Mesendoderm (in vitro differentiated cells): ENCODE measurements at regions not wholly inside any gene's neighbourhood (a gene's known extent, or its start where the extent isn't known, plus 50 kb on each side); places are given as distances from the start of the nearest gene placed in this dataset.

Experiments used
- DNase-seq: peaks from one replicate; pipeline ENCODE4 v3.0.0; 2013
- H2AK5ac ChIP-seq: 2 replicates; pipeline ENCODE4 v1.6.1; 2013; ENCODE audit warnings: low read length, inconsistent platforms
- H2BK120ac ChIP-seq: 2 replicates; pipeline ENCODE4 v1.6.1; 2013; ENCODE audit warnings: low read depth, mild to moderate bottlenecking, low read length, moderate library complexity, mixed read lengths
- H2BK15ac ChIP-seq: replicated peaks from 2 replicates; pipeline ENCODE4 v1.6.1; 2013; ENCODE audit warnings: low read depth, mild to moderate bottlenecking, moderate library complexity
- H2BK5ac ChIP-seq: 2 replicates; pipeline ENCODE4 v1.6.1; 2013; ENCODE audit warnings: low read length, inconsistent platforms
- H3K18ac ChIP-seq: 2 replicates; pipeline ENCODE4 v1.6.1; 2013; ENCODE audit warnings: mild to moderate bottlenecking, low read length, mixed read lengths
- H3K23ac ChIP-seq: one replicate; pipeline ENCODE4 v1.6.1; 2013; ENCODE audit warnings: low read length
- H3K27ac ChIP-seq: 2 replicates; pipeline ENCODE4 v1.5.1; 2013; ENCODE audit warnings: low read depth, mild to moderate bottlenecking, inconsistent platforms, low read length, moderate library complexity
- H3K27me3 ChIP-seq: 2 replicates; pipeline ENCODE4 v1.6.1; 2013; ENCODE audit warnings: low read length, control low read depth, mild to moderate bottlenecking, inconsistent platforms; ENCODE audit not compliant: insufficient read depth, poor library complexity
- H3K36me3 ChIP-seq: 2 replicates; pipeline ENCODE4 v1.6.1; 2013; ENCODE audit warnings: low read length, inconsistent platforms; ENCODE audit not compliant: control insufficient read depth, insufficient read depth
- H3K4ac ChIP-seq: one replicate; pipeline ENCODE4 v1.6.1; 2013; ENCODE audit warnings: low read depth, mild to moderate bottlenecking, low read length, moderate library complexity
- H3K4me1 ChIP-seq: 2 replicates; pipeline ENCODE4 v1.6.1; 2013; ENCODE audit warnings: low read depth, low read length, inconsistent platforms; ENCODE audit not compliant: control insufficient read depth
- H3K4me2 ChIP-seq: 2 replicates; pipeline ENCODE4 v1.6.1; 2013; ENCODE audit warnings: low read length
- H3K4me3 ChIP-seq: 2 replicates; pipeline ENCODE4 v1.5.1; 2013; ENCODE audit warnings: mild to moderate bottlenecking, low read length
- H3K56ac ChIP-seq: one replicate; pipeline ENCODE4 v1.6.1; 2013; ENCODE audit warnings: low read length
- H3K79me1 ChIP-seq: 2 replicates; pipeline ENCODE4 v1.6.1; 2013; ENCODE audit warnings: low read length, inconsistent platforms
- H3K79me2 ChIP-seq: 2 replicates; pipeline ENCODE4 v1.6.1; 2013; ENCODE audit warnings: mild to moderate bottlenecking, low read length; ENCODE audit not compliant: control insufficient read depth, insufficient read depth
- H3K9ac ChIP-seq: 2 replicates; pipeline ENCODE4 v1.6.1; 2013; ENCODE audit warnings: low read length, inconsistent platforms
- H4K5ac ChIP-seq: one replicate; pipeline ENCODE4 v1.6.1; 2013; ENCODE audit warnings: low read length
- H4K8ac ChIP-seq: one replicate; pipeline ENCODE4 v1.6.1; 2013; ENCODE audit warnings: low read depth, mild to moderate bottlenecking, control low read depth, low read length, moderate library complexity
- WGBS: extraction: QIAGEN DNeasy Blood & Tissue Kit; methylation state at CpG from one replicate; pipeline ENCODE4 v1.1.7; 2013; ENCODE audit warnings: low lambda C conversion rate, missing lambda C conversion rate; ENCODE audit not compliant: insufficient coverage; ENCODE audit errors: extremely low coverage; 5-methylcytosine and 5-hydroxymethylcytosine counted together

DNA sequence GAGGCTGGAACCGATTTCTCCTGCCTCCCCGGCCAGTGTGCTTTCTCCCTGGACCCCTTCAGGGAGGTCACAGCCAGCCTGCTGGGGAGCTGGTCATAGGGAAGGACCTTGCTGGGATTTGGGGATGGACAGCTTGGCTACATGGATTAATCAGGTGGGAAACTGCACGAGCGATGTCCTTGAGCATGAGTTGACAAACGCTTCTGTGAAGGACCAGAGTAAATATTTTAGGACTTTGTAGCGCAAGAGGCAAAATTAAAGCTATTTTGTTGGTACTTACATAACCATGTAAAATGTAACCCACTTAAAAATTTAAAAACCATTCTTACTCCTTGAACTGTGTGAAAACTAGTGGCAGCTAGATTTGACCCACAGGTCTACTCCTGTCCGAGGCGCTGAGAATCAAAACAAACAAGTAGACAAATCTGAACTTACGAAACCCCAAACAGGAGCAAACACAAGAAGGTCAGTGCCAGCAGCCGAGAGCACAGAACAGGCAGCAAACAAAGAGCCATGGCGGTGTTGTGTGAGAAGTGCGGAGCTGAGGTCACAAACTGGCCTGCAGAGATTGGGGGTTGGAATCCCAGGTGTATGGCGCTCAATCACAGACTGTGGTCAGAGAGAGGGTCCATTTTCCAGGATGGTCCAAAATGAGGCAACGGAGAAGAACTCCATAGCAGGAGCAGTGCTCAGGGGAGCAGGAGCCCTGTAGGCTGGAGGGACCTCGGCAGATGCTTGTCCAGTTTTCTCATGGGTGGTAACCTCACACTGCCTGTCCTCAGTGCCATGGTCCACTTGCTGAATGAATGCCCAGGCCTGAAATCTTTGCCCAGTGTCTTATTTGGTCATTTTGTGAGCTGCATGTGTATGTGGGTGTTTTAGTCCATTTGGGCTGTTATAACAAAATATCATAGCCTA, 79.2 kb upstream of the CLMN start:
- Histone ChIP-seq H2AK5ac (no peak overlapping the region), H3K4me3 (no peak overlapping the region), H3K4ac (no peak overlapping the region), H4K5ac (no peak overlapping the region), H3K18ac (no peak overlapping the region), H3K9ac (no peak overlapping the region), H3K56ac (no peak overlapping the region), H3K36me3 (no peaks in the 10 kb centered on the region), H2BK5ac (no peak overlapping the region), H3K79me1 (no peaks in the 10 kb centered on the region), H3K4me2 (no peak overlapping the region), H3K23ac (no peak overlapping the region), H2BK15ac (no peak overlapping the region), H3K4me1 (no peaks in the 10 kb centered on the region), H3K79me2 (no peaks in the 10 kb centered on the region), H3K27ac (no peak overlapping the region), H2BK120ac (no peak overlapping the region), H3K27me3 (no peaks in the 10 kb centered on the region), H4K8ac (no peak overlapping the region)
- WGBS: no CpG with 5 or more reads among the region's 15 CpGs
- DNase-seq: no peak

DNA sequence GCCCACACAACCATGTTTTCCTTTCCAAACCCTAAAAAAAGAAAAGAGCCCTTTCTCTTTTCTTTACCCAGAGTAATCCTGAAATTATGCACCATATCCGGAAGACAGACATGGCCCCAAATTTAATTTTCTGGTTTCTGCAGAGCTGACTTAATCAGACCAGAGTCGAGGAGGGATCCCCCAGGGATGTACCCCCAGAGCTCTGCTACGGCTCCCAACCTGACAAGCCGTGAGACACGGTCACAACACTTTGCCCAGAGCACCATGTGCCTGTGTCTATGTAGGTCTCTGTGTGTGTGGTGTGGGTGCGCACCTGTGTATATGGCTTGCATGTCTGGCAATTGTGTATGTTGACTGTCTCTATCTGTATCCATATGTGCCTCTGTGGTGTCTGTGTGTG, 77.6 kb upstream of the CLMN start:
- no peak overlapping the region for H2BK5ac ChIP-seq

DNA sequence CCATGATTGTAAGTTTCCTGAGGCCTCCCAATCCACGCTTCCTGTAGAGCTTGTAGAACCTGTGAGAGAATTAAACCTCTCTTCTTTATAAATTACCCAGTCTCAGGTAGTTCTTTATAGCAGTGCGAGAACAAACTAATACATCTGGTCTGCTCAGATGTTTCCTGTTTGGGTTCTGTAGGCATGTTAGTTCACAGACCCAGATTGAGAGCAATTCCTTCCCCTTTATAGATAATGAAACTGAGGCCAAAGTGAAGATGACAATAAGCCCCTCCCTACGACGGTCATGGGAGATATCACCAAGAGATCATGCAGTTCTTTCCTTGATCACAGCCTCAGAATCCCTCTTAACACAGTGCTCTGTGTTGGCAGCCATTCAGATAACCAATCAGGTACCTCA, 76.5 kb upstream of the CLMN start:
- Histone ChIP-seq H3K79me1 (no peaks in the 10 kb centered on the region), H4K5ac (no peak overlapping the region), H3K9ac (no peak overlapping the region), H3K36me3 (no peaks in the 10 kb centered on the region), H3K23ac (no peak overlapping the region), H2BK120ac (no peak overlapping the region), H3K4ac (no peak overlapping the region), H3K4me1 (no peaks in the 10 kb centered on the region), H3K56ac (no peak overlapping the region), H3K27ac (no peak overlapping the region), H3K18ac (no peak overlapping the region), H4K8ac (no peak overlapping the region), H3K27me3 (no peaks in the 10 kb centered on the region), H2BK15ac (no peak overlapping the region), H2AK5ac (no peak overlapping the region), H3K4me3 (no peak overlapping the region), H3K79me2 (no peaks in the 10 kb centered on the region), H2BK5ac (no peak overlapping the region), H3K4me2 (no peak overlapping the region)
- WGBS: no CpG with 5 or more reads among the region's 4 CpGs
- DNase-seq: no peak

More for the DNA sequence above, 77.6 kb upstream of the CLMN start:
- H3K4ac ChIP-seq: no peak overlapping the region
- no peaks in the 10 kb centered on the region for H3K4me1 ChIP-seq
- H3K27me3 ChIP-seq: no peaks in the 10 kb centered on the region
- no peak overlapping the region for H2BK120ac ChIP-seq
- no peak overlapping the region for H4K8ac ChIP-seq
- no peak overlapping the region for H2BK15ac ChIP-seq
- no peak overlapping the region for H2AK5ac ChIP-seq
- H3K27ac ChIP-seq: no peak overlapping the region
- no peak overlapping the region for H3K23ac ChIP-seq
- no peak overlapping the region for H4K5ac ChIP-seq
- H3K79me2 ChIP-seq: no peaks in the 10 kb centered on the region
- no peaks in the 10 kb centered on the region for H3K79me1 ChIP-seq
- WGBS: no CpG with 5 or more reads among the region's 6 CpGs
- no peak overlapping the region for H3K56ac ChIP-seq
- H3K4me2 ChIP-seq: no peak overlapping the region
- H3K4me3 ChIP-seq: no peak overlapping the region
- H3K36me3 ChIP-seq: no peaks in the 10 kb centered on the region
- DNase-seq: no peak
- H3K18ac ChIP-seq: no peak overlapping the region
- H3K9ac ChIP-seq: no peak overlapping the region

DNA sequence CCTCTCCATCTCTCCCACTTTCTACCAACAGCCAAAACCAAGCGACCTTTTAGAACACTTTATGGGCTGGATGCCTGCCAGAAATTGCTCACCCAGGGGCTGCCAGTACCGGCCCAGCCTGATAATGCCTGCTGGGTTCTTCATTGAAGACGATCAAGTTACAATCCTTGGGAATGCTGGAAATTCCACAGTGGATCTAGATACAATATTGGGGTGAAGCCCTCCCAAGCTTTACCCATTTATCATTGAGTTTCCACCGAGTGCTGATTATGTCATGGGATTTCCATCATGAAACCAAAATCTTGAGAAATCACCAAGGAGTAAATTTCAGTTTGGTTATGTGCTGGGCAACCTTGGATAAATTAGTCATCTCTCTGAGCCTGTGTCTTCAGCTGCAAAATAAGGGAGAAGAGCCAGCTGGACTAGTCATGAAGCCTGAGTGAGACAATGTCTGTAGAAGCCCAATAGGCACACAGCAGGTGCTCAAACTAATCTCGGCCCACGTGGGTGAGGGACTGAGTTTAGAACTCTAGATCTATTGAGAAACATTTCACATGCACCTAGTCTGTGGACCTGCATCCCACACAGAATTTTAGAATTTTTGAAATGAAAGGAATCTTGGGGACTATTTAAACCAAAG, 75.5 kb upstream of the CLMN start:
- Histone ChIP-seq H3K4me1 (no peaks in the 10 kb centered on the region), H3K79me2 (no peaks in the 10 kb centered on the region), H2BK15ac (no peak overlapping the region), H2BK120ac (no peak overlapping the region), H3K9ac (no peak overlapping the region), H3K4me3 (no peak overlapping the region), H3K56ac (no peak overlapping the region), H4K8ac (no peak overlapping the region), H4K5ac (no peak overlapping the region), H3K36me3 (no peaks in the 10 kb centered on the region), H3K27ac (no peak overlapping the region), H3K79me1 (no peaks in the 10 kb centered on the region), H3K4me2 (no peak overlapping the region), H2BK5ac (no peak overlapping the region), H3K4ac (no peak overlapping the region), H2AK5ac (no peak overlapping the region), H3K27me3 (no peaks in the 10 kb centered on the region), H3K23ac (no peak overlapping the region), H3K18ac (no peak overlapping the region)
- no peak for DNase-seq
- no CpG with 5 or more reads among the region's 6 CpGs for WGBS

DNA sequence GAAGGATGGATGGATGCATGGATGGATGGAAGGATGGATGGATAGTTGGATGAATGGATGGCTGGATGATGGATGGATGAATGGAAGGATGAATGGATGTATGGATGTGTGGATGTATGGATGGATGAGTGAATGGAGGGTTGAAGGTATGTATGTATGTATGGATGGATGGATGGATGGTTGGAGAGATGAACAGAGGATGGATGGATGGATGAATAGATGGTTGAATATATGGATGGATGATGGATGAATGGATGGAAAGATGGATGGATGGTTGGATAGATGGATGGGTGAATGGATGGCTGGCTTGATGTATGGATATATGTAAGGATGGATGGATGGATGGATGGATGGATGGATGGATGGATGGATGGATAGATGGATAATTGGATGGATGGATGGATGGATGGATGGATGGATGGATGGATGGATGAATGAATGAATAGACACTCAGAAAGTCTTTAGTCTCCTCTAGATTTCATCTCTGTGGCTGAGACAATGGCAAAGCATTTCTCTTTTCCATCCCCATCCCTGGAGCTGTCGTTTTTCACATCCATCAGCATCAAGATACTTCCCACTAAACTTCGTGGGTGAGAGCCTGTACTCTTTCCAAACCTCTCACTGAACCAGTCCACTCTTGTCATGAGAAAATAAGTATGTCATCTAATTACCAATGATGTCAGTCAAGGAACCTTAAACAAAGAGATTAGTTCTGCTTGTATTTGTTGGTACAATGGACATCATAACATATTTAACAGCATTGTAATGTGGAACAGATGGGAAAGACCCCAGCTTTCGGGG, 74.8 kb upstream of the CLMN start:
- H2AK5ac ChIP-seq: no peak overlapping the region
- H3K79me2 ChIP-seq: no peaks in the 10 kb centered on the region
- no peak overlapping the region for H3K9ac ChIP-seq
- H3K56ac ChIP-seq: no peak overlapping the region
- no peaks in the 10 kb centered on the region for H3K4me1 ChIP-seq
- H3K79me1 ChIP-seq: no peaks in the 10 kb centered on the region
- H3K36me3 ChIP-seq: no peaks in the 10 kb centered on the region
- H3K27me3 ChIP-seq: no peaks in the 10 kb centered on the region
- H3K18ac ChIP-seq: no peak overlapping the region
- DNase-seq: no peak
- no peak overlapping the region for H2BK15ac ChIP-seq
- H2BK120ac ChIP-seq: no peak overlapping the region
- WGBS: no CpG with 5 or more reads among the region's 3 CpGs
- no peak overlapping the region for H3K27ac ChIP-seq
- no peak overlapping the region for H4K8ac ChIP-seq
- no peak overlapping the region for H4K5ac ChIP-seq
- no peak overlapping the region for H3K4ac ChIP-seq
- H3K4me3 ChIP-seq: no peak overlapping the region
- H3K4me2 ChIP-seq: no peak overlapping the region
- no peak overlapping the region for H3K23ac ChIP-seq
- H2BK5ac ChIP-seq: no peak overlapping the region
